ENCODE measurements at regions not wholly inside any gene's neighbourhood (a gene's known extent, or its start where the extent isn't known, plus 50 kb on each side); places are given as distances from the start of the nearest gene placed in this dataset.

GRCh38 chr4:123892368-123892976, 495.9 kb downstream of the SPRY1 start:
- H3K27ac Mint-ChIP-seq = no peak overlapping the region
- DNase-seq = no peak
- no peaks in the 10 kb centered on the region for H3K9me3 Mint-ChIP-seq
- peaks cover 3% of the 10 kb centered on the region for H3K27me3 Mint-ChIP-seq
- no peaks in the 10 kb centered on the region for H3K36me3 Mint-ChIP-seq (ENCODE audit: low read depth)
- no peaks in the 10 kb centered on the region for H3K4me1 Mint-ChIP-seq (ENCODE audit: low read depth)
- H3K4me3 Mint-ChIP-seq = no peak overlapping the region

GRCh38 chr4:123893011-123893981, 496.7 kb downstream of the SPRY1 start:
- H3K27ac Mint-ChIP-seq = no peak overlapping the region
- H3K9me3 Mint-ChIP-seq = no peaks in the 10 kb centered on the region
- DNase-seq = no peak
- no peaks in the 10 kb centered on the region for H3K4me1 Mint-ChIP-seq (ENCODE audit: low read depth)
- no peak overlapping the region for H3K4me3 Mint-ChIP-seq
- H3K36me3 Mint-ChIP-seq (ENCODE audit: low read depth) = no peaks in the 10 kb centered on the region
- H3K27me3 Mint-ChIP-seq = peaks cover 3% of the 10 kb centered on the region

GRCh38 chr4:123896446-123897071, 500.0 kb downstream of the SPRY1 start:
- Mint-ChIP-seq H3K4me3 (no peak overlapping the region), H3K27ac (no peak overlapping the region), H3K27me3 (peaks cover 3% of the 10 kb centered on the region), H3K9me3 (no peaks in the 10 kb centered on the region), H3K36me3 (ENCODE audit: low read depth) (no peaks in the 10 kb centered on the region), H3K4me1 (ENCODE audit: low read depth) (no peaks in the 10 kb centered on the region)
- no peak for DNase-seq

GRCh38 chr4:123898946-123899666, 502.5 kb downstream of the SPRY1 start:
- Mint-ChIP-seq H3K4me3 (no peak overlapping the region), H3K27ac (no peak overlapping the region), H3K27me3 (peaks cover 3% of the 10 kb centered on the region), H3K36me3 (ENCODE audit: low read depth) (no peaks in the 10 kb centered on the region), H3K9me3 (no peaks in the 10 kb centered on the region), H3K4me1 (ENCODE audit: low read depth) (no peaks in the 10 kb centered on the region)
- DNase-seq = no peak

- Mint-ChIP-seq H3K4me1 (ENCODE audit: low read depth) (no peaks in the 10 kb centered on the region), H3K4me3 (no peak overlapping the region), H3K9me3 (no peaks in the 10 kb centered on the region), H3K27me3 (no peaks in the 10 kb centered on the region), H3K36me3 (ENCODE audit: low read depth) (no peaks in the 10 kb centered on the region), H3K27ac (no peak overlapping the region)
- DNase-seq = no peak
Observed at GRCh38 chr4:123904882-123905281, 508.3 kb downstream of the SPRY1 start.

- Mint-ChIP-seq H3K36me3 (ENCODE audit: low read depth) (no peaks in the 10 kb centered on the region), H3K4me1 (ENCODE audit: low read depth) (no peaks in the 10 kb centered on the region), H3K27me3 (no peaks in the 10 kb centered on the region), H3K9me3 (no peaks in the 10 kb centered on the region), H3K4me3 (no peak overlapping the region), H3K27ac (no peak overlapping the region)
- DNase-seq = no peak
Observed at GRCh38 chr4:123913598-123913997, 517.0 kb downstream of the SPRY1 start.

- no peak for DNase-seq
- Mint-ChIP-seq H3K27me3 (no peaks in the 10 kb centered on the region), H3K27ac (no peak overlapping the region), H3K4me3 (no peak overlapping the region), H3K36me3 (ENCODE audit: low read depth) (no peaks in the 10 kb centered on the region), H3K9me3 (no peaks in the 10 kb centered on the region), H3K4me1 (ENCODE audit: low read depth) (no peaks in the 10 kb centered on the region)
Observed at GRCh38 chr4:123916821-123917220, 520.2 kb downstream of the SPRY1 start.

GRCh38 chr4:123919576-123920098, 523.0 kb downstream of the SPRY1 start:
- no peaks in the 10 kb centered on the region for H3K36me3 Mint-ChIP-seq (ENCODE audit: low read depth)
- no peak for DNase-seq
- no peak overlapping the region for H3K27ac Mint-ChIP-seq
- H3K27me3 Mint-ChIP-seq = no peaks in the 10 kb centered on the region
- no peak overlapping the region for H3K4me3 Mint-ChIP-seq
- H3K4me1 Mint-ChIP-seq (ENCODE audit: low read depth) = no peaks in the 10 kb centered on the region
- H3K9me3 Mint-ChIP-seq = no peaks in the 10 kb centered on the region

GRCh38 chr4:123921339-123921738, 524.7 kb downstream of the SPRY1 start:
- no peaks in the 10 kb centered on the region for H3K4me1 Mint-ChIP-seq (ENCODE audit: low read depth)
- no peak for DNase-seq
- H3K9me3 Mint-ChIP-seq = no peaks in the 10 kb centered on the region
- no peak overlapping the region for H3K27ac Mint-ChIP-seq
- H3K36me3 Mint-ChIP-seq (ENCODE audit: low read depth) = no peaks in the 10 kb centered on the region
- no peak overlapping the region for H3K4me3 Mint-ChIP-seq
- H3K27me3 Mint-ChIP-seq = no peaks in the 10 kb centered on the region

- no peaks in the 10 kb centered on the region for H3K4me1 Mint-ChIP-seq (ENCODE audit: low read depth)
- no peak overlapping the region for H3K4me3 Mint-ChIP-seq
- DNase-seq = no peak
- H3K36me3 Mint-ChIP-seq (ENCODE audit: low read depth) = no peaks in the 10 kb centered on the region
- no peak overlapping the region for H3K27ac Mint-ChIP-seq
- no peaks in the 10 kb centered on the region for H3K27me3 Mint-ChIP-seq
- no peaks in the 10 kb centered on the region for H3K9me3 Mint-ChIP-seq
Observed at GRCh38 chr4:123922847-123923246, 526.3 kb downstream of the SPRY1 start.

GRCh38 chr4:123924536-123924935, 527.9 kb downstream of the SPRY1 start:
- Mint-ChIP-seq H3K9me3 (no peaks in the 10 kb centered on the region), H3K4me1 (ENCODE audit: low read depth) (no peaks in the 10 kb centered on the region), H3K4me3 (no peak overlapping the region)

GRCh38 chr4:123929565-123929964, 533.0 kb downstream of the SPRY1 start:
- H3K27ac Mint-ChIP-seq = no peak overlapping the region
- no peaks in the 10 kb centered on the region for H3K36me3 Mint-ChIP-seq (ENCODE audit: low read depth)
- H3K9me3 Mint-ChIP-seq = no peaks in the 10 kb centered on the region
- no peaks in the 10 kb centered on the region for H3K4me1 Mint-ChIP-seq (ENCODE audit: low read depth)
- H3K4me3 Mint-ChIP-seq = no peak overlapping the region
- no peak for DNase-seq
- no peaks in the 10 kb centered on the region for H3K27me3 Mint-ChIP-seq

More at GRCh38 chr4:123924536-123924935, 527.9 kb downstream of the SPRY1 start:
- H3K27me3 Mint-ChIP-seq = no peaks in the 10 kb centered on the region
- no peak for DNase-seq
- no peaks in the 10 kb centered on the region for H3K36me3 Mint-ChIP-seq (ENCODE audit: low read depth)
- no peak overlapping the region for H3K27ac Mint-ChIP-seq

- H3K27ac Mint-ChIP-seq = no peak overlapping the region
- no peaks in the 10 kb centered on the region for H3K27me3 Mint-ChIP-seq
- H3K9me3 Mint-ChIP-seq = no peaks in the 10 kb centered on the region
- DNase-seq = no peak
- H3K4me3 Mint-ChIP-seq = no peak overlapping the region
- H3K4me1 Mint-ChIP-seq (ENCODE audit: low read depth) = no peaks in the 10 kb centered on the region
- no peaks in the 10 kb centered on the region for H3K36me3 Mint-ChIP-seq (ENCODE audit: low read depth)
Observed at GRCh38 chr4:123930996-123931395, 534.4 kb downstream of the SPRY1 start.

GRCh38 chr4:123934096-123934495, 537.5 kb downstream of the SPRY1 start:
- H3K9me3 Mint-ChIP-seq = no peaks in the 10 kb centered on the region
- H3K4me3 Mint-ChIP-seq = no peak overlapping the region

More at GRCh38 chr4:123934096-123934495, 537.5 kb downstream of the SPRY1 start:
- no peak overlapping the region for H3K27ac Mint-ChIP-seq
- DNase-seq = no peak
- no peaks in the 10 kb centered on the region for H3K36me3 Mint-ChIP-seq (ENCODE audit: low read depth)
- H3K27me3 Mint-ChIP-seq = peaks cover 4% of the 10 kb centered on the region
- H3K4me1 Mint-ChIP-seq (ENCODE audit: low read depth) = no peaks in the 10 kb centered on the region

Data from activated T-cell treated with anti-CD3 and anti-CD28 coated beads, Interleukin-2, amount 50 U/mL, for 24 hours (primary cell).